Endodermal cell (in vitro differentiated cells): ENCODE measurements at regions not wholly inside any gene's neighbourhood (a gene's known extent, or its start where the extent isn't known, plus 50 kb on each side); places are given as distances from the start of the nearest gene placed in this dataset.

ENCODE experiments used
- DNase-seq: peaks from one replicate; pipeline ENCODE4 v3.0.0-alpha.2; 2017
- H3K27ac ChIP-seq: 2 replicates; pipeline ENCODE4 v1.5.1; 2013; ENCODE audit warnings: mild to moderate bottlenecking, low read depth, low read length, moderate library complexity
- H3K27me3 ChIP-seq: 2 replicates; pipeline ENCODE4 v1.6.1; 2013; ENCODE audit warnings: mild to moderate bottlenecking, low read length, moderate library complexity; ENCODE audit not compliant: insufficient read depth, control insufficient read depth, poor library complexity, severe bottlenecking
- H3K36me3 ChIP-seq: 2 replicates; pipeline ENCODE4 v1.7.0; 2013; ENCODE audit warnings: mild to moderate bottlenecking, low read length, moderate library complexity; ENCODE audit not compliant: control insufficient read depth, insufficient read depth
- H3K4me1 ChIP-seq: one replicate; pipeline ENCODE4 v1.7.0; 2013; ENCODE audit warnings: low read length; ENCODE audit not compliant: control insufficient read depth, insufficient read depth
- H3K4me3 ChIP-seq: 2 replicates; pipeline ENCODE4 v1.5.1; 2013; ENCODE audit warnings: mild to moderate bottlenecking, low read length, moderate library complexity
- H3K9ac ChIP-seq: 2 replicates; pipeline ENCODE4 v1.6.1; 2013; ENCODE audit warnings: mild to moderate bottlenecking, low read length, moderate library complexity; ENCODE audit not compliant: poor library complexity, severe bottlenecking; ENCODE audit errors: extremely low read depth
- H3K9me3 ChIP-seq: 2 replicates; pipeline ENCODE4 v1.6.1; 2013; ENCODE audit warnings: mild to moderate bottlenecking, low read length, moderate library complexity; ENCODE audit not compliant: control insufficient read depth
- H3K27ac Mint-ChIP-seq: 2 replicates; pipeline ENCODE4 v1.8.0; 2020; ENCODE audit warnings: mixed read lengths
- H3K27me3 Mint-ChIP-seq: 2 replicates; pipeline ENCODE4 v1.8.0; 2021; ENCODE audit warnings: mild to moderate bottlenecking, mixed read lengths; ENCODE audit not compliant: insufficient read depth
- H3K36me3 Mint-ChIP-seq: 2 replicates; pipeline ENCODE4 v1.8.0; 2020; ENCODE audit warnings: low read depth, mixed read lengths
- H3K4me1 Mint-ChIP-seq: 2 replicates; pipeline ENCODE4 v1.8.0; 2020; ENCODE audit warnings: mixed read lengths
- H3K4me3 Mint-ChIP-seq: 2 replicates; pipeline ENCODE4 v1.8.0; 2020; ENCODE audit warnings: mild to moderate bottlenecking, moderate library complexity, mixed read lengths
- H3K9me3 Mint-ChIP-seq: 2 replicates; pipeline ENCODE4 v1.8.0; 2020; ENCODE audit warnings: mild to moderate bottlenecking, mixed read lengths
- CTCF ChIP-seq: fragments of 200-600 bp; sonication (generic); conservative IDR thresholded peaks from 2 replicates; pipeline ENCODE4 v1.5.0; 2021; ENCODE audit warnings: antibody characterized with exemption, mild to moderate bottlenecking
- WGBS, 2 experiments: methylation state at CpG; one replicate each; pipeline versions ENCODE4 v1.1.5 to v1.1.7; 2013; ENCODE audit warnings: missing lambda C conversion rate in 2 of 2, mixed read lengths in 1 of 2; ENCODE audit not compliant: insufficient coverage in 1 of 2, insufficient read length in 1 of 2; 5-methylcytosine and 5-hydroxymethylcytosine counted together

GRCh38 chr3:74343391-74343790, 271.1 kb downstream of the CNTN3 start:
- no peaks in the 10 kb centered on the region for H3K4me1 ChIP-seq
- no peak overlapping the region for H3K4me3 Mint-ChIP-seq
- H3K4me3 ChIP-seq = no peak overlapping the region
- no peaks in the 10 kb centered on the region for H3K4me1 Mint-ChIP-seq
- no peak for TF ChIP-seq CTCF
- H3K36me3 ChIP-seq = no peaks in the 10 kb centered on the region
- no peaks in the 10 kb centered on the region for H3K27me3 ChIP-seq
- 82 to 85% methylated on average over 4 of the region's 4 CpGs for WGBS, 2 experiments
- H3K36me3 Mint-ChIP-seq = no peaks in the 10 kb centered on the region
- H3K27ac Mint-ChIP-seq = no peak overlapping the region
- H3K9me3 ChIP-seq = no peaks in the 10 kb centered on the region
- DNase-seq = no peak
- H3K9me3 Mint-ChIP-seq = no peaks in the 10 kb centered on the region
- no peak overlapping the region for H3K9ac ChIP-seq
- H3K27ac ChIP-seq = no peak overlapping the region
- no peaks in the 10 kb centered on the region for H3K27me3 Mint-ChIP-seq

- H3K27ac Mint-ChIP-seq = no peak overlapping the region
- H3K9me3 ChIP-seq = no peaks in the 10 kb centered on the region
- no peak overlapping the region for H3K27ac ChIP-seq
- no peak overlapping the region for H3K4me3 ChIP-seq
- no peak overlapping the region for H3K9ac ChIP-seq
- H3K9me3 Mint-ChIP-seq = no peaks in the 10 kb centered on the region
- no peaks in the 10 kb centered on the region for H3K4me1 ChIP-seq
- no peak overlapping the region for H3K4me3 Mint-ChIP-seq
- TF ChIP-seq CTCF = no peak
- no peak for DNase-seq
- no peaks in the 10 kb centered on the region for H3K27me3 Mint-ChIP-seq
- H3K27me3 ChIP-seq = no peaks in the 10 kb centered on the region
- no peaks in the 10 kb centered on the region for H3K36me3 Mint-ChIP-seq
- H3K36me3 ChIP-seq = no peaks in the 10 kb centered on the region
- 80 to 91% methylated on average over 1 of the region's 1 CpG for WGBS, 2 experiments
- H3K4me1 Mint-ChIP-seq = no peaks in the 10 kb centered on the region
Measured at GRCh38 chr3:74338998-74339397, 275.5 kb downstream of the CNTN3 start.

GRCh38 chr3:74332165-74332564, 282.3 kb downstream of the CNTN3 start:
- TF ChIP-seq CTCF = no peak
- Histone ChIP-seq H3K36me3 (no peaks in the 10 kb centered on the region), H3K4me1 (no peaks in the 10 kb centered on the region), H3K27ac (no peak overlapping the region), H3K9ac (no peak overlapping the region), H3K4me3 (no peak overlapping the region), H3K9me3 (no peaks in the 10 kb centered on the region), H3K27me3 (no peaks in the 10 kb centered on the region)
- Mint-ChIP-seq H3K4me3 (no peak overlapping the region), H3K27me3 (no peaks in the 10 kb centered on the region), H3K9me3 (no peaks in the 10 kb centered on the region), H3K36me3 (no peaks in the 10 kb centered on the region), H3K27ac (no peak overlapping the region), H3K4me1 (no peaks in the 10 kb centered on the region)
- DNase-seq = no peak
- 94% methylated on average over 2 of the region's 2 CpGs; no CpG with 5 or more reads in 1 of the 2 experiments for WGBS, 2 experiments
